MM.1S (cell line): ENCODE measurements at regions not wholly inside any gene's neighbourhood (a gene's known extent, or its start where the extent isn't known, plus 50 kb on each side); places are given as distances from the start of the nearest gene placed in this dataset.

ENCODE experiments used
- DNase-seq: peaks from one replicate; pipeline ENCODE4 v3.0.0-alpha.2; 2015
- H2AFZ ChIP-seq: fragments of 300-600 bp; sonication (generic); 2 replicates; pipeline ENCODE4 v1.6.0; 2016; ENCODE audit warnings: antibody characterized with exemption, low read length
- H3F3A ChIP-seq: fragments of 300-600 bp; sonication (generic); 2 replicates; pipeline ENCODE4 v1.6.1; 2016; ENCODE audit warnings: mild to moderate bottlenecking, antibody characterized with exemption, low read length, moderate library complexity, mixed read lengths; ENCODE audit not compliant: insufficient read depth
- H3K27ac ChIP-seq: fragments of 300-600 bp; sonication (generic); 2 replicates; pipeline ENCODE4 v1.5.1; 2016; ENCODE audit warnings: mild to moderate bottlenecking, low read length
- H3K27me3 ChIP-seq: fragments of 300-600 bp; sonication (generic); replicated peaks from 2 replicates; pipeline ENCODE4 v1.6.0; 2016; ENCODE audit warnings: low read length; ENCODE audit not compliant: insufficient read depth
- H3K36me3 ChIP-seq: fragments of 300-600 bp; sonication (generic); replicated peaks from 2 replicates; pipeline ENCODE4 v1.6.1; 2016; ENCODE audit warnings: mild to moderate bottlenecking, low read length, mixed read lengths; ENCODE audit not compliant: insufficient read depth
- H3K4me1 ChIP-seq: fragments of 300-600 bp; sonication (generic); 2 replicates; pipeline ENCODE4 v1.6.1; 2016; ENCODE audit warnings: low read length, mixed read lengths
- H3K4me2 ChIP-seq: fragments of 300-600 bp; sonication (generic); 2 replicates; pipeline ENCODE4 v1.6.0; 2016; ENCODE audit warnings: low read depth, low read length
- H3K4me3 ChIP-seq: fragments of 300-600 bp; sonication (generic); 2 replicates; pipeline ENCODE4 v1.5.1; 2016; ENCODE audit warnings: low read length, mixed read lengths
- H3K79me2 ChIP-seq: fragments of 300-600 bp; sonication (generic); 2 replicates; pipeline ENCODE4 v1.6.1; 2016; ENCODE audit warnings: mixed run types, low read length, mixed read lengths
- H3K9ac ChIP-seq: fragments of 300-600 bp; sonication (generic); 2 replicates; pipeline ENCODE4 v1.6.1; 2016; ENCODE audit warnings: low read length, mixed read lengths
- H3K9me2 ChIP-seq: fragments of 300-600 bp; sonication (generic); replicated peaks from 2 replicates; pipeline ENCODE4 v1.6.1; 2016; ENCODE audit warnings: mild to moderate bottlenecking, low read length, mixed read lengths; ENCODE audit not compliant: insufficient read depth
- H3K9me3 ChIP-seq: fragments of 300-600 bp; sonication (generic); replicated peaks from 2 replicates; pipeline ENCODE4 v1.6.1; 2016; ENCODE audit warnings: mild to moderate bottlenecking, low read length, mixed read lengths; ENCODE audit not compliant: insufficient read depth
- H4K20me1 ChIP-seq: fragments of 300-600 bp; sonication (generic); 2 replicates; pipeline ENCODE4 v1.6.1; 2016; ENCODE audit warnings: mild to moderate bottlenecking, low read length, moderate library complexity, mixed read lengths; ENCODE audit not compliant: insufficient read depth
- CTCF ChIP-seq: fragments of 300-600 bp; sonication (generic); IDR thresholded peaks from 2 replicates; pipeline ENCODE4 v1.5.1; 2016; ENCODE audit warnings: antibody characterized with exemption, low read length, mixed read lengths
- EZH2 ChIP-seq: fragments of 300-600 bp; sonication (generic); optimal IDR thresholded peaks from 2 replicates; pipeline ENCODE3; 2017; ENCODE audit warnings: low read depth, mild to moderate bottlenecking, antibody characterized with exemption, low read length, mixed read lengths
- EZH2phosphoT487 ChIP-seq: fragments of 300-600 bp; sonication (generic); IDR thresholded peaks from 2 replicates; pipeline ENCODE4 v1.6.1; 2018; ENCODE audit warnings: antibody characterized with exemption, low read length

GRCh38 chr5:56383761-56384160 lies 150.6 kb upstream of the ANKRD55 start:
- Histone ChIP-seq H3K79me2 (no peaks in the 10 kb centered on the region), H3K4me2 (no peak overlapping the region), H3K9me2 (no peaks in the 10 kb centered on the region), H2AFZ (no peak overlapping the region), H3K4me3 (no peak overlapping the region), H3K27me3 (no peaks in the 10 kb centered on the region), H3K9ac (no peak overlapping the region), H3K36me3 (no peaks in the 10 kb centered on the region), H3K27ac (no peak overlapping the region), H3F3A (no peaks in the 10 kb centered on the region), H3K9me3 (no peaks in the 10 kb centered on the region), H4K20me1 (no peaks in the 10 kb centered on the region), H3K4me1 (no peaks in the 10 kb centered on the region)
- DNase-seq = no peak
- TF ChIP-seq EZH2 = no peak
- no peak for TF ChIP-seq CTCF
- TF ChIP-seq EZH2phosphoT487 = no peak

- Histone ChIP-seq H3K4me3 (no peak overlapping the region), H3K4me2 (no peak overlapping the region), H3K27ac (no peak overlapping the region), H3K9ac (no peak overlapping the region), H3F3A (no peaks in the 10 kb centered on the region), H3K79me2 (no peaks in the 10 kb centered on the region), H3K4me1 (no peaks in the 10 kb centered on the region), H3K36me3 (no peaks in the 10 kb centered on the region), H3K9me2 (no peaks in the 10 kb centered on the region), H3K27me3 (no peaks in the 10 kb centered on the region), H4K20me1 (no peaks in the 10 kb centered on the region), H2AFZ (no peak overlapping the region), H3K9me3 (no peaks in the 10 kb centered on the region)
- TF ChIP-seq CTCF (no peak), EZH2phosphoT487 (no peak)
- no peak for DNase-seq
Measured at GRCh38 chr5:56382896-56383295, 149.8 kb upstream of the ANKRD55 start.

GRCh38 chr5:56377573-56377972 lies 144.4 kb upstream of the ANKRD55 start:
- Histone ChIP-seq H2AFZ (no peak overlapping the region), H4K20me1 (no peaks in the 10 kb centered on the region), H3K79me2 (no peaks in the 10 kb centered on the region), H3K9ac (no peak overlapping the region), H3K27me3 (no peaks in the 10 kb centered on the region), H3K4me2 (no peak overlapping the region), H3K9me2 (no peaks in the 10 kb centered on the region), H3K27ac (no peak overlapping the region), H3K4me3 (no peak overlapping the region), H3K4me1 (no peaks in the 10 kb centered on the region), H3K9me3 (no peaks in the 10 kb centered on the region), H3F3A (no peaks in the 10 kb centered on the region), H3K36me3 (no peaks in the 10 kb centered on the region)
- no peak for DNase-seq
- TF ChIP-seq EZH2 (no peak), CTCF (no peak), EZH2phosphoT487 (no peak)

- no peak overlapping the region for H3K4me2 ChIP-seq
- no peak for DNase-seq
- H3K9me3 ChIP-seq = no peaks in the 10 kb centered on the region
- H3K9me2 ChIP-seq = no peaks in the 10 kb centered on the region
- H3K4me1 ChIP-seq = no peaks in the 10 kb centered on the region
- H3K27ac ChIP-seq = no peak overlapping the region
- no peaks in the 10 kb centered on the region for H4K20me1 ChIP-seq
- H3K79me2 ChIP-seq = no peaks in the 10 kb centered on the region
- no peaks in the 10 kb centered on the region for H3F3A ChIP-seq
- no peak overlapping the region for H2AFZ ChIP-seq
- H3K9ac ChIP-seq = no peak overlapping the region
- no peaks in the 10 kb centered on the region for H3K27me3 ChIP-seq
- no peak overlapping the region for H3K4me3 ChIP-seq
- TF ChIP-seq EZH2phosphoT487 (no peak), EZH2 (no peak), CTCF (no peak)
- no peaks in the 10 kb centered on the region for H3K36me3 ChIP-seq
Measured at GRCh38 chr5:56376128-56376527, 143.0 kb upstream of the ANKRD55 start.
